Spleen (tissue), 11 donors: ENCODE measurements at regions not wholly inside any gene's neighbourhood (a gene's known extent, or its start where the extent isn't known, plus 50 kb on each side); places are given as distances from the start of the nearest gene placed in this dataset.
"Not testable (repeated sequence)": the region's sequence is repeated elsewhere in the genome, so short reads cannot be mapped to it uniquely, and the experiment has no call there.

Experiments used
- DNase-seq: peaks from one replicate; pipeline ENCODE4 v3.0.0-alpha.2; 2020
- H3K27ac ChIP-seq, 8 donors: fragments of 200-600 bp; sonication (generic) in 7 of 8; 1 replicate in 4 of 8; 2 replicates in 4 of 8; pipeline versions ENCODE4 v1.5.0 to v1.8.0; 2016 to 2021; ENCODE audit warnings: inconsistent platforms in 4 of 8, mild to moderate bottlenecking in 4 of 8, moderate library complexity in 1 of 8
- H3K27me3 ChIP-seq, 7 donors: fragments of 200-600 bp; sonication (generic) in 6 of 7; replicated peaks in 1 of 7; 1 replicate in 4 of 7; 2 replicates in 3 of 7; pipeline versions ENCODE4 v1.5.0 to v1.8.0; 2016 to 2021; ENCODE audit warnings: inconsistent platforms in 3 of 7, mild to moderate bottlenecking in 1 of 7
- H3K36me3 ChIP-seq, 6 donors: fragments of 200-600 bp; sonication (generic) in 5 of 6; 1 replicate in 4 of 6; 2 replicates in 2 of 6; pipeline versions ENCODE4 v1.5.0 to v1.8.0; 2016 to 2021; ENCODE audit warnings: inconsistent platforms in 2 of 6
- H3K4me1 ChIP-seq, 6 donors: fragments of 200-600 bp; sonication (generic) in 5 of 6; 1 replicate in 3 of 6; 2 replicates in 3 of 6; pipeline versions ENCODE4 v1.5.0 to v1.8.0; 2016 to 2021; ENCODE audit warnings: inconsistent platforms in 3 of 6
- H3K4me3 ChIP-seq, 8 donors: fragments of 200-600 bp; sonication (generic) in 7 of 8; 1 replicate in 4 of 8; 2 replicates in 4 of 8; pipeline versions ENCODE4 v1.5.0 to v1.8.0; 2016 to 2021; ENCODE audit warnings: inconsistent platforms in 4 of 8, mild to moderate bottlenecking in 4 of 8, moderate library complexity in 2 of 8
- H3K9me3 ChIP-seq, 8 donors: fragments of 200-600 bp; sonication (generic) in 7 of 8; 1 replicate in 4 of 8; 2 replicates in 4 of 8; pipeline versions ENCODE4 v1.5.0 to v1.8.0; 2016 to 2021; ENCODE audit warnings: inconsistent platforms in 4 of 8
- CTCF ChIP-seq, 11 experiments: fragments of 200-600 bp in 7 of 11; fragments of 450-650 bp in 4 of 11; sonication (generic) in 4 of 11; IDR thresholded peaks in 8 of 11; conservative IDR thresholded peaks in 3 of 11; 1 replicate in 7 of 11; 2 replicates in 4 of 11; pipeline versions ENCODE4 v1.4.0 to v1.8.0; 2016 to 2021; ENCODE audit warnings: antibody characterized with exemption in 11 of 11, inconsistent platforms in 4 of 11, mild to moderate bottlenecking in 1 of 11
- POLR2A ChIP-seq, 3 donors: fragments of 450-650 bp; IDR thresholded peaks; one replicate each; pipeline ENCODE4 v1.5.1; 2017; ENCODE audit warnings: antibody characterized with exemption in 3 of 3, mild to moderate bottlenecking in 1 of 3
- POLR2AphosphoS5 ChIP-seq, 3 donors: sonication (generic); formaldehyde crosslinking; IDR thresholded peaks; one replicate each; pipeline ENCODE4 v1.5.1; 2017; ENCODE audit warnings: antibody characterized with exemption in 3 of 3
- WGBS, 5 donors: extraction: QIAGEN DNeasy Blood & Tissue Kit in 3 of 5; methylation state at CpG; one replicate each; pipeline versions ENCODE4 v1.1.5 to v1.1.7; 2013 to 2018; 5-methylcytosine and 5-hydroxymethylcytosine counted together
- intact Hi-C: fragments of 100-400 bp; cut with DNase I; formaldehyde crosslinking; loops from one replicate; pipeline ENCODE4 v1.15.0; 2023; ENCODE audit warnings: low total_unique reads
- donor health status: healthy with polysubstance abuse.
- donor health status: DM: no; HTN: no; CAD: no; lungs with moderate emphysema.
- donor health status: DM: no; HTN: no; CAD: no.
- donor health status: Bipolar disorder and iron deficiency.
- donor health status: healthy.
- donor health status: DM: no; HTN: no; CAD: no.
- donor health status: DM: yes; HTN: yes; CAD: no.

DNA sequence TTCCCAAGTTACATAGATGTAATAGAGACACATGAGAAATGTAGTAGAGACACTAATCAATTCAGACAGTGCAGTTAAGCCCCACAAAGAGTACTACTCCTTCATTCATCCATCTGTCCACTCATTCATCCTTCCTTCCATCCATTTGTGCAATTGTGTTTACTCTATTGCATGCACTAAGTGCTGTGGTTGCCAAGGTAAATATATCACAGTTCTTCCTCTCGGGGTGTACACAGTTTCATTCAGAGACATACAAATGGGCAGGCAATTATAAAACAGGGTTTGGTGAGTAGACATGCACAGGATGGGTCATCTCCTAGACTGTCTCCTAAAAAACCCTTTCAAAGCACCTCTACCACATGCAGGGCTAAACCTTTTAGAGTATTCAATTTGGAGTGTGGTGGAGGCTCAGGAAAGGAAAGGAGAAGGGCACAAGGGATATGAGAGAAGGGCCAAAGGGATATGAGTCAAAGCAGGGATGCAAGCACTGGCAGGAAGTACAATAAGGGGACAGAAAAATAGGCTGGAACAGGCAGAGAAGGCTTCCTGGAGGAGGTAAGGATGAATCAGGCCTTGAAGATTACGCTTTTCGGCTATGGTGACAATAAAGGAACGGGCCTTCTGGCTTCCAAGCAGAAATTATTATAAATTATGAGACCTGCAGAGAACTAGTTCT is 153.6 kb upstream of the VKORC1L1 start:
- 68 to 96% (median 82%) methylated on average over 4 of the region's 4 CpGs for WGBS, 5 donors
- intact Hi-C loops, H3K36me3 ChIP-seq, H3K4me3 ChIP-seq, H3K27me3 ChIP-seq, H3K9me3 ChIP-seq, DNase-seq, H3K27ac ChIP-seq, H3K4me1 ChIP-seq: not testable (repeated sequence)

DNA sequence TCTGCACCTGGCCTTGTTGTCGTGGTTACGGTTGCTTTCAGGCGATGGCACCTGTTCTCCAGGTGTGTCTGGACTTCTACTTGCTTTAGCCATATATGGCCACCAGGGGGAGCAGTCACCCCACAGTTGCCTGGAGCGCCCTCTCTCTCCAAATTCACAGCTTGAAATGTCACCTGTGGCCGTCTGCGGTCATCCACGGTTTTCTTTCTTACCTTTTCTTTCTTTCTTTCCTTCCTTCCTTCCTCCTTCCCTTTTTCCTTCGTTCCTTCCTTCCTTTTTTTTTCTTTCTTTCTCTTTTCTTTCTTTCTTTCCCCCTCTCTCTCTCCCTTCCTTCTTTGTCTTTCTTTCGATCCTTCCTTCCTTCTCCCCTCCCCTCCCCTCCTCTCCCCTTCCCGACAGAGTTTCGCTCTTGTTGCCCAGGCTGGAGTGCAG is 150.5 kb upstream of the VKORC1L1 start:
- peaks cover 0 to 8% (median 0%) of the 10 kb centered on the region in 6 donors for H3K4me1 ChIP-seq
- intact Hi-C loops = no loop called here
- H3K4me3 ChIP-seq = no peak overlapping the region
- no peaks in the 10 kb centered on the region for H3K27me3 ChIP-seq
- WGBS, 5 donors = 20 to 34% (median 25%) methylated on average over 11 of the region's 11 CpGs
- peak; percentile 80 for DNase-seq
- no peak overlapping the region for H3K27ac ChIP-seq
- H3K9me3 ChIP-seq = no peaks in the 10 kb centered on the region
- no peak for TF ChIP-seq POLR2AphosphoS5 (IDR thresholded peaks at IDR 0.05)
- peak; percentile 8 to 86 (median 81) for TF ChIP-seq CTCF (IDR thresholded peaks at IDR 0.05 in 8 of 11, conservative IDR thresholded peaks at IDR 0.05 in 3 of 11)
- H3K36me3 ChIP-seq = peaks cover 0 to 17% (median 7%) of the 10 kb centered on the region in 6 donors

DNA sequence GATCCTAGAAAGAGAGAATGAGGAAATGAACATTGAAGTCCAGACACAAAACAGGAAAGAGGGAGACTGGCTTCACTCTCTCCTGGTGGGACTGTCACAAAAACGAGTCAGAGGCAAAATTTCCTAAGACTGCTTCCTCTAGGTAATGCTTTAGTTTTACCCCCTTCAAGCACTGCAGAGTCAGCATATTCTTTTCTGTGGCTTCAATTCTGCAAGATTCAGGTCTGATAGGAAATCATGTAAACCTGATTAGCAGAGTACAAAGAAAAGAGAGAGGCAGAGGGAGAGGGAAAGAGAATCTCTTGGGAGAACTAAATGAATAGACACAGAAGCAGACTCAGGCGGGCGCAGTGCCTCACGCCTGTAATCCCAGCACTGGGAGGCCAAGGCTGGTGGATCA is 145.7 kb upstream of the VKORC1L1 start:
- H3K4me1 ChIP-seq = peaks cover 0 to 20% (median 8%) of the 10 kb centered on the region in 6 donors
- DNase-seq, intact Hi-C loops, H3K9me3 ChIP-seq, H3K27me3 ChIP-seq, H3K4me3 ChIP-seq, H3K27ac ChIP-seq: not testable (repeated sequence)
- H3K36me3 ChIP-seq = peaks cover 0 to 17% (median 7%) of the 10 kb centered on the region in 6 donors
- WGBS, 5 donors = 80 to 91% (median 86%) methylated on average over 4 of the region's 4 CpGs

- intact Hi-C loops = no loop called here
- WGBS, 5 donors = 58 to 77% (median 64%) methylated on average over 7 of the region's 7 CpGs
Measured at GRCh38 chr7:65731129-65731528, 141.7 kb upstream of the VKORC1L1 start.

More at GRCh38 chr7:65731129-65731528, 141.7 kb upstream of the VKORC1L1 start:
- no peak for DNase-seq
- Histone ChIP-seq H3K9me3 (no peaks in the 10 kb centered on the region), H3K27ac (no peak overlapping the region), H3K4me1 (peaks cover 0 to 15% (median 7%) of the 10 kb centered on the region in 6 donors), H3K27me3 (no peaks in the 10 kb centered on the region), H3K36me3 (peaks cover 0 to 31% (median 4%) of the 10 kb centered on the region in 6 donors), H3K4me3 (peak overlapping the region in 6 of 8 donors; percentile 10 to 61 (median 26))
- no peak for TF ChIP-seq POLR2A (IDR thresholded peaks at IDR 0.05)
- no peak for TF ChIP-seq POLR2AphosphoS5 (IDR thresholded peaks at IDR 0.05)
- no peak for TF ChIP-seq CTCF (IDR thresholded peaks at IDR 0.05 in 8 of 11, conservative IDR thresholded peaks at IDR 0.05 in 3 of 11)
